ENCODE measurements at regions not wholly inside any gene's neighbourhood (a gene's known extent, or its start where the extent isn't known, plus 50 kb on each side); places are given as distances from the start of the nearest gene placed in this dataset.
A peak's percentile ranks its signal among the peaks of the same experiment; 100 is the strongest.

DNA sequence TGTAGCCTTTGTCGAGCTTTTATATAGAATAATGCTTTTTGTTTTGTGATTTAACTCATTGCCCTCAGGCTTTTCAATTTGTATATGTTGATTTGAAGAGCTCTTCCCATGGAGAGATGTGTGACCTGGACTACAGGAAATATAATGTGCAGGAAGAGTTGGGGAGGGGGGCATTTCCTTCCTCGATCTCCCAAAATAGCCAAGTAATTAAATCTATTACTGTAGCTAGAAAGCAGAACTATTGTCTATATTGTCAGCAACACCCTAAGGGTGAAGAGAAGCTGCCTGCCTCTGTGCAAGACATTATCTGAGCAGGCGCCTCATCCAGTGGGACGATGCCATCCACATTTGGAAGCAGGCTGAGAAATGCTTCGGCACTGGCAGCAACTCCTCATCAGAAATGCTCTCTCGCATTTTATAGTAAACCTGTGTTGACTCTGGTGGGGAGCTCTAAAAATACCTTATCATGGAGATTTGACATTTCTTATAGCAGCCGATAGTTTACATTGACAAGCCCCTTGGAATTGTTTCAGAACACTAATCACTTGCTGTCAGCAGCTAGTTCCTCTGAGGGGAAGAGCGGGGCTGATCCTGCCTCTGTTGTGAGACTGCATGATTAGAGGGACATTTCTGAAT lies 392.5 kb upstream of the RGS6 start:
- no peak overlapping the region; the same call in 1 of the 2 replicates for H3K4me2 ChIP-seq (ENCODE audit: insufficient read depth, low read length)
- no peaks in the 10 kb centered on the region for H3K9me1 ChIP-seq (ENCODE audit: control insufficient read depth, insufficient read depth, low read length)
- H3K27me3 ChIP-seq (ENCODE audit: control insufficient read depth in 2 of 2, insufficient read depth in 2 of 2, low read length in 2 of 2): no peaks in the 10 kb centered on the region
- POLR2A ChIA-PET: interaction anchor here (1.0 to 2.6 kb wide), 2 partner anchors 11 to 24 kb away, joined by 3 to 7 read pairs; no protein-coding TSS in a partner anchor
- H3K27ac ChIP-seq (ENCODE audit: extremely low read depth, low read depth, low read length): no peak overlapping the region
- no peak for FAIRE-seq
- no peaks in the 10 kb centered on the region for H3K79me2 ChIP-seq (ENCODE audit: control insufficient read depth, insufficient read depth, low read length)
- no TSS peak for BruUV-seq (replicated peaks)
- H3K36me3 ChIP-seq (ENCODE audit: control insufficient read depth, insufficient read depth, low read length): no peaks in the 10 kb centered on the region
- TF ChIP-seq, protein P1, sequence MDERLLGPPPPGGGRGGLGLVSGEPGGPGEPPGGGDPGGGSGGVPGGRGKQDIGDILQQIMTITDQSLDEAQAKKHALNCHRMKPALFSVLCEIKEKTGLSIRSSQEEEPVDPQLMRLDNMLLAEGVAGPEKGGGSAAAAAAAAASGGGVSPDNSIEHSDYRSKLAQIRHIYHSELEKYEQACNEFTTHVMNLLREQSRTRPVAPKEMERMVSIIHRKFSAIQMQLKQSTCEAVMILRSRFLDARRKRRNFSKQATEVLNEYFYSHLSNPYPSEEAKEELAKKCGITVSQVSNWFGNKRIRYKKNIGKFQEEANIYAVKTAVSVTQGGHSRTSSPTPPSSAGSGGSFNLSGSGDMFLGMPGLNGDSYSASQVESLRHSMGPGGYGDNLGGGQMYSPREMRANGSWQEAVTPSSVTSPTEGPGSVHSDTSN (CRISPR knock-in tag; IDR thresholded peaks at IDR 0.05; ENCODE audit: low read depth): no peak
- TF ChIP-seq, protein P1 (tag; conservative IDR thresholded peaks at IDR 0.05; ENCODE audit: low read depth): peak; percentile 70
- TF ChIP-seq, protein P2, sequence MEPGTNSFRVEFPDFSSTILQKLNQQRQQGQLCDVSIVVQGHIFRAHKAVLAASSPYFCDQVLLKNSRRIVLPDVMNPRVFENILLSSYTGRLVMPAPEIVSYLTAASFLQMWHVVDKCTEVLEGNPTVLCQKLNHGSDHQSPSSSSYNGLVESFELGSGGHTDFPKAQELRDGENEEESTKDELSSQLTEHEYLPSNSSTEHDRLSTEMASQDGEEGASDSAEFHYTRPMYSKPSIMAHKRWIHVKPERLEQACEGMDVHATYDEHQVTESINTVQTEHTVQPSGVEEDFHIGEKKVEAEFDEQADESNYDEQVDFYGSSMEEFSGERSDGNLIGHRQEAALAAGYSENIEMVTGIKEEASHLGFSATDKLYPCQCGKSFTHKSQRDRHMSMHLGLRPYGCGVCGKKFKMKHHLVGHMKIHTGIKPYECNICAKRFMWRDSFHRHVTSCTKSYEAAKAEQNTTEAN (CRISPR knock-in tag; IDR thresholded peaks at IDR 0.05): no peak
- TF ChIP-seq MEIS2 (IDR thresholded peaks at IDR 0.05; ENCODE audit: partially characterized antibody): peak; percentile 70
- in situ Hi-C loops (cut with MboI): no loop called here
- H4K20me1 ChIP-seq (replicated peaks; ENCODE audit: control insufficient read depth, insufficient read depth, low read length): no peaks in the 10 kb centered on the region
- H2AFZ ChIP-seq (ENCODE audit: low read depth, low read length): no peak overlapping the region
- no peaks in the 10 kb centered on the region for H3K9me3 ChIP-seq (replicated peaks; ENCODE audit: control insufficient read depth, insufficient read depth, low read depth, low read length)
- peak in 1 of 4 experiments; percentile 13 for DNase-seq (ENCODE audit: extremely low read depth in 1 of 4, low spot score in 3 of 4)
- no peak overlapping the region for H3K4me3 ChIP-seq
- H3K4me1 ChIP-seq (replicated peaks in 1 of 2; ENCODE audit: control insufficient read depth in 2 of 2, insufficient read depth in 2 of 2, low read length in 2 of 2): peaks cover 3 to 19% of the 10 kb centered on the region in 2 experiments; a peak in 4 of 5 replicates
- CTCF ChIA-PET (ENCODE audit: low intra/inter-chr PET ratio): no interaction called here
- intact Hi-C loops (cut with micrococcal nuclease): no loop called here
- H3K9ac ChIP-seq (ENCODE audit: insufficient read depth in 1 of 2, low read depth in 2 of 2, low read length in 2 of 2): no peak overlapping the region
- ATAC-seq: 0 out of 3 replicates have a peak, but pooled peaks have one; percentile 32
- WGBS (ENCODE audit: insufficient coverage, low coverage, missing lambda C conversion rate): 39% methylated on average over 8 of the region's 8 CpGs

All from K562 (cell line).